GM19238 (cell line): ENCODE measurements at regions not wholly inside any gene's neighbourhood (a gene's known extent, or its start where the extent isn't known, plus 50 kb on each side); places are given as distances from the start of the nearest gene placed in this dataset.
"Not testable (repeated sequence)": the region's sequence is repeated elsewhere in the genome, so short reads cannot be mapped to it uniquely, and the experiment has no call there.

Experiments
- DNase-seq: peaks from one replicate; pipeline ENCODE4 v3.0.0; 2011; ENCODE audit warnings: low spot score; ENCODE audit not compliant: insufficient read length

DNA sequence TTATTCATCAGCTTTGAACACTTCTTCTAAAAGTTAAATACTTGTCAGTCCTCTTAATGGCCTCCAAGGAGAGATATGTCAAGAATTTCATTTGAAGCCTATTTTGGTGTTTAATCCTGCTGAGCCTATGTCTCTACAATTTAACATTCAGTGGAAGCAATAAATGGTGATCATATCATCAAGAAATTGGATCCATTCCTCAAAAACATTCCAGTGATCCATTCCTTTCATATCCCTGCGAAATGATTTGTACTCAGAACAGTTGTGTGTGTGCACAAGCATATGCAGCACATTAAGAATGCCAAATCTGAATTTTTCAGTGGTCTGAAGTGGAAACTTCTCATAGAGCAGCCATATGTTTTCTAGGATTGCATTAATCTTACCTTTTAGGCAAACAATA, 373.7 kb upstream of the SYT1 start:
- no peak for DNase-seq

DNA sequence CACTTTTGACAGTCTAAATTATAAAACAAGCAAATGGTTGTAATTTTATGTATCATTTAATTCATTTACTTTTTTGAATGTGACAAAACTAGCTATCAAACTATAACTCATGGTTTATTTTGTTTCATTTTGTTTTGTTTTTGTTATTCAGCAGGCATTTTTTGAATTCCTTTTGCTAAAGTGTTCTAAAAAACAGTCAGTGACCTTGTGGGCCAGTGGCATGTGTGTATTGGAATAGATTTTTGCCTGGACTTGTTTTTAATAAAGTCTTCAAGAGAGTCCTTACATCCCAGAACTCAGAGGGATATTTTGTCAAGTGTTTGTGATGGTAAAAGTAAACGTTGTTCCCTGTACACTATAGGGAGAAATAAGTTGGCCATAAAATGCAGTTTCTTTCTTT, 369.7 kb upstream of the SYT1 start:
- no peak for DNase-seq

DNA sequence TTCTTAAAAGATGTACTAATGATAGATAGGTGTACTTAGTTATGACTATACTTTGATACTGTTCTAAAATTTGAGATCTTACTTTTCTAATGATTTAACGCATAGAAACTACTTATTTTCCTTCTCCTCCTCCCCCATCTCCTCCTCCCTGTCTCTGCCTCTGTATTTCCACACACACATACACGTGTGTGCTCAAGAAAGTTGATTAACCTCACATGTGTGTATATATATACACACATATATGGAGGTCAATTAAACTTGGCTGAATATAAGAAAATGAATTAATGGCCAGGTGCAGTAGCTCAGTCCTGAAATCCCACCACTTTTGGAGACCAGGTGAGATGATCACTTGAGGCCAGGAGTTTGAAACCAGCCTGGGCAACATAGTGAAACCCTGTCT, 362.7 kb upstream of the SYT1 start:
- no peak for DNase-seq

- no peak for DNase-seq
These were observed 345.2 kb upstream of the SYT1 start for GRCh38 chr12:78519422-78519821.

DNA sequence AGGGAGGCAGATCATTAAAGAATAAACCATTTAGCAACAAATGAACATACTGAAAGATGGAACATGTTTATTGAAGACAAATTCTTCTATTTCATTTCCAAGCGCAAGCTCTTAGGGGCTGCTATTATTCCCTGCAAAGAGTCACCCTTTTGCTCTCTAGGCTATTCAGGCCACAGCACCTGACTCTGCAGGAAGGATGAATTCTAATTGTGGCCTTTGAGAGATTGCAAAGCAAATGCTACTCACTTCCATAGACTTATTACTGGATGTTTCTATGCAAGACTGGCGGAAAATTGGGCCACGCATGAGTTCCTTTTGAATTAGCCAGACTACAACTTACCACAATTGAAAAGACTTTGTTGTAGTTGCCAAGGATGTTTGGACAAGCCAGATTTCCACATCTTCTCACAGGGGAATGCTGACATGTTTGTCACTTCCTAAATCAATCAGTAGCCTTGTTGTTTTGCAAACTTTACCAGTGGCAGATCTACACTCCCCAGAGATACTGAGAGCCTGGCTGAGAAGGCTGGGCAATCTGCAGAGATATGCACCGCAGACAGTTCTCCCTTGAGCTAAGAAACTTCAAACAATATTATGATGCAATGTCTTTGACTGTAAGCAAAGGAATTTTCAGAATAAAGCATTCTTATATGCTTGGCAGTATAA, 334.3 kb upstream of the SYT1 start:
- no peak for DNase-seq

- DNase-seq, result no peak
These were observed 332.6 kb upstream of the SYT1 start for GRCh38 chr12:78531831-78532458.

DNA sequence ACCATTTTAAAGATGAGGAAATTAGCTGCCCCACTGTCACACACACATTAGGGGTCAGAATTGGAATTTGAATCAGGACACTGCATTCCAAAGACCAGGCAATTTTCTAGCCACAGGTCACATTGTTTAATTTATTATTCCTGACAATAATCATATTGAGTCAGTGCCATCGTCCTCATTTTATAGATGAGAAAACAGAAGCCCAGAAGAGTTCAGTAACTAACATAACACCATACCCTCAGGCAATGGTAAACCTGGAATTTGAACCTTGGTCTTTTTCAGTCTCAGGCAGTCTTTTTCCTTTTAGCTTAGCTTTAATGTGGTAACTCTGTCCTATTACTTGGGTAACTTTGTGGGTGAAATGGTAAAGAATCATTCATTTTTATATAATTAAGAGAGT, 330.3 kb upstream of the SYT1 start:
- no peak for DNase-seq

DNA sequence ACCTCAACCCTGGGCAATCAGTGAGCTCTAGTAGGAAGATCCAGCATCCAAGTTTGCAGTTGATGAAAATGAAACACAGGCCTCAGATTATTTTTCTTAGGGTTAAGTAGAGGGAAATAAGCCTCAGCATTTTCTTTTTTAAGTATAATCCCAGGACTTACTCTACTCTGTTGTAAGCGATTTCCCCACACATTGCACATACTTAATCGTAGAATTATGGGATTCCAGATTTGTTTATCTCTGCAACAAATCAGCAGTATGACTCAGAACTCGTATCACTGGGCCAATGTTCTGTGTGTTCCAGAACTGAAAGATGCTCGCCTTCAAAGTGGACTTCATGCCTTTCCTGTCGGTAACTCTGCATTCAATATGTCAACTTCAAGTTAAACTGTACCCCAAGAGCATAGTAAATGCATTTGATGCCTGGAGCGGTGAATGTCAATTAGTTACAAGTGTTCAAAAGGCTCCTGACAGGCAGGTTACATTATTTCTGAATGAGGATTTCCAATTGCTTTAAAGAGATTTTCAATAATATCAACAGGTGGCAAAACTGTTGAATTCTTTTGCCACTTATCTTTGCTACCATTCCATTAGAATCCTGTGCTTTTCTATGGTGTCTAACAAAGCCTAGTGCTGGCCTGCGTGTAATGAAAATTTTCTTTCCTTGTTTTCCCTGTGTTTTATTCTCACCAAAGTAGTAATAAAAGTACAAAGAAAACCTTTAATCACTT, 323.8 kb upstream of the SYT1 start:
- no peak for DNase-seq

DNA sequence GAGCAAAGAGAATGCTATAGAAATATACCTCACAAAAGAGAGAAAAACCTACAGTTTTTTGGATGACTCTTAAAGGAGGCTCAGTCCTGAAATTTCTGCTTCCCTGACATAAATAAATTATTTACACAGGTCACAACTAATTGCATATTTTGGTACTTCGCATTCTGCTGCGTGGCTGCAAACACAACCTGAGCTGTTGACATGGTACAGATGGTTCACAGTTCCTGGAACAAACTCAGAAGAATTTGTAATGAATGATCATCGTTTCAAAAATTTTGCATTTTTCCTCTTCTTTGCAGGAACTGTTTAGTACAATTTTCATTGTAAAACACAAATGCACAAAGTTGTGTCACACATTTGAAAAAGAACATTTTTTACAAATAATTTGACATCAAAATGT, 313.7 kb upstream of the SYT1 start:
- DNase-seq, result no peak

- DNase-seq, result no peak
These were observed 308.8 kb upstream of the SYT1 start for GRCh38 chr12:78555802-78556201.

GRCh38 chr12:78556651-78557050, 307.9 kb upstream of the SYT1 start:
- DNase-seq, result no peak

GRCh38 chr12:78559416-78559815, 305.2 kb upstream of the SYT1 start:
- DNase-seq, result no peak

DNA sequence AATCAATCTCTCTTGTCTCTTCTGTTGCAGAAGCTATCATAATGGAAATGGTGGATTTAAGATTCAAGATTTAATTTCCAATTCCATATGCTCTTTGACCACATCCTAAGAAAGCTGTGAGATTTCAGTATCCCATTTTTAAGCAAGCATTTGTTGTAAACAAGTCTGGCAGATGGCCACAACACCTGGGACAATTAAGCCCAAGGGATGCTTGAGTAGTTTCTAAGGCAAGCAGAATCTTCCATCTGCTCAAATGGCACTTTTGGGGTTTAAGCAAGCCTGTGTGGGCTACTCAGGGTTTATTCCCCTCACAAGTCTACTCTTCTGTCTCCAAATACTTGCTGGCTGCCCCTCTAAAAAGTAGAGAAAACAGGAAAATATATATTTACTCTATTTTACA, 304.7 kb upstream of the SYT1 start:
- no peak for DNase-seq

GRCh38 chr12:78560633-78561032, 303.9 kb upstream of the SYT1 start:
- no peak for DNase-seq

GRCh38 chr12:78562368-78563205, 302.0 kb upstream of the SYT1 start:
- DNase-seq, result no peak

DNA sequence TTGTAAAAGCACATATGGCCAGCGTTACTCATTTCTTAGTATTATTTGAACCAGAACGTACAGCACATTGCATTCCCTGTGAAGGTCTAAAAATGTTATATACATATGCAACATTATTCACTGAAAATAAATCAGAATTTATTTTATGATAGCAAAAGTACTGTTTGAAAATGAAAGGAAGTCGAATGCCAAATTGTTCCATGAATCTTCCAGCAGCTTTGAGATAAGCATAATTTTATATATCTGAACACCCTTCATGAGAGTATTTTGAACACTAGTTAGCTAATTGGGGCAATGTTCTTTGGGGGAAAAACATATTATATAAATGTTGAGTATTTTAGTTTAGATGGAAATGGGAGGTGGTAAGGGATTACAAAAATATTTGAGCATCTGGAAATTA, 300.7 kb upstream of the SYT1 start:
- DNase-seq, result no peak

- no peak for DNase-seq
These were observed 298.1 kb upstream of the SYT1 start for GRCh38 chr12:78566456-78566855.

GRCh38 chr12:78568321-78569020, 296.1 kb upstream of the SYT1 start:
- DNase-seq, result no peak

DNA sequence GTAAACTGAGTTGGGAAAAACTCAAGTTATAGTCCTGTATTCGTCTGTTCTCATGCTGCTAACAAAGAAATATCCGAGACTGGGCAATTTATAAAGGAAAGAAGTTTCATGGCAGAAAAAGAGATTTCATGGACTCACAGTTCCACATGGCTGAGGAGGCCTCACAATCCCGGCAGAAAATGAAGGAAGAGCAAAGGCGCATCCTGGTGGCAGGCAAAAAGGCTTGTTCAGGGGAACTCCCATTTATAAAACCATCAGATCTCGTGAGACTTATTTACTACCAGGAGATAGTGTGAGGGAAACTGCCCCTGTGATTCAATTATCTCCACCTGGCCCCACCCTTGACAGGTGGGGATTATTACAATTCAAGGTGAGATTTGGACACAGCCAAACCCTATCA, 292.6 kb upstream of the SYT1 start:
- DNase-seq, result no peak

GRCh38 chr12:78575208-78575607, 289.4 kb upstream of the SYT1 start:
- not testable (repeated sequence) for DNase-seq

DNA sequence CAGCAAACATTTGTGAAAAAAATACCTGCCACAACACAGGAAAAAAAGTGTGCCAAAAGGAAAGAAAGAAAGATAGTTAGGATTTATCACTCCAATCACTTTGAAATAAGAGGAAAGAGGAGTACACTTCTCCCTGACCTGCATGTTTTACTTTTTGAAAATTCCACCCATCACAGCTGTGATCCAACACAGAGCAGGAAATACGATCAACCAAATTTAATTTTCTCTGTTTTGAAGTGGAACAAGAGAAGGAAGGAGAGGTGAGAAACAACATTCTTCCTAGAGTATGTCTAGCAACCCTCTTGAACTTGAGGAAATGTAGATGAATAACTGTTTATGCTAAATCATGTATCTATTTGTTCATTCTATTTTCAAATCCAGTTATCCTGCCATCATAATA, 284.7 kb upstream of the SYT1 start:
- DNase-seq, result no peak
